Endothelial cell (in vitro differentiated cells): ENCODE measurements at regions not wholly inside any gene's neighbourhood (a gene's known extent, or its start where the extent isn't known, plus 50 kb on each side); places are given as distances from the start of the nearest gene placed in this dataset.

Experiments used
- DNase-seq: peaks from one replicate; pipeline ENCODE4 v3.0.0; 2021; ENCODE audit warnings: low spot score
- H3K27ac Mint-ChIP-seq: one replicate; pipeline ENCODE4 v1.8.0; 2021; ENCODE audit warnings: mixed read lengths, inconsistent platforms; ENCODE audit not compliant: unreplicated experiment
- H3K27me3 Mint-ChIP-seq: one replicate; pipeline ENCODE4 v1.8.0; 2021; ENCODE audit warnings: mild to moderate bottlenecking, moderate library complexity, mixed read lengths, inconsistent platforms; ENCODE audit not compliant: unreplicated experiment
- H3K36me3 Mint-ChIP-seq: one replicate; pipeline ENCODE4 v1.8.0; 2021; ENCODE audit warnings: mild to moderate bottlenecking, low read depth, mixed read lengths, inconsistent platforms; ENCODE audit not compliant: unreplicated experiment
- H3K4me1 Mint-ChIP-seq: one replicate; pipeline ENCODE4 v1.8.0; 2021; ENCODE audit warnings: mild to moderate bottlenecking, mixed read lengths, inconsistent platforms; ENCODE audit not compliant: unreplicated experiment
- H3K4me3 Mint-ChIP-seq: one replicate; pipeline ENCODE4 v1.8.0; 2021; ENCODE audit warnings: mild to moderate bottlenecking, mixed read lengths, inconsistent platforms; ENCODE audit not compliant: unreplicated experiment
- H3K9me3 Mint-ChIP-seq: one replicate; pipeline ENCODE4 v1.8.0; 2021; ENCODE audit warnings: mixed read lengths, inconsistent platforms; ENCODE audit not compliant: unreplicated experiment
- TF ChIP-seq, protein P1 (sequence below): fragments of 200-600 bp; sonication (generic); IDR thresholded peaks from one replicate; pipeline ENCODE4 v1.5.0; 2021; ENCODE audit warnings: antibody characterized with exemption; ENCODE audit not compliant: unreplicated experiment

DNA sequence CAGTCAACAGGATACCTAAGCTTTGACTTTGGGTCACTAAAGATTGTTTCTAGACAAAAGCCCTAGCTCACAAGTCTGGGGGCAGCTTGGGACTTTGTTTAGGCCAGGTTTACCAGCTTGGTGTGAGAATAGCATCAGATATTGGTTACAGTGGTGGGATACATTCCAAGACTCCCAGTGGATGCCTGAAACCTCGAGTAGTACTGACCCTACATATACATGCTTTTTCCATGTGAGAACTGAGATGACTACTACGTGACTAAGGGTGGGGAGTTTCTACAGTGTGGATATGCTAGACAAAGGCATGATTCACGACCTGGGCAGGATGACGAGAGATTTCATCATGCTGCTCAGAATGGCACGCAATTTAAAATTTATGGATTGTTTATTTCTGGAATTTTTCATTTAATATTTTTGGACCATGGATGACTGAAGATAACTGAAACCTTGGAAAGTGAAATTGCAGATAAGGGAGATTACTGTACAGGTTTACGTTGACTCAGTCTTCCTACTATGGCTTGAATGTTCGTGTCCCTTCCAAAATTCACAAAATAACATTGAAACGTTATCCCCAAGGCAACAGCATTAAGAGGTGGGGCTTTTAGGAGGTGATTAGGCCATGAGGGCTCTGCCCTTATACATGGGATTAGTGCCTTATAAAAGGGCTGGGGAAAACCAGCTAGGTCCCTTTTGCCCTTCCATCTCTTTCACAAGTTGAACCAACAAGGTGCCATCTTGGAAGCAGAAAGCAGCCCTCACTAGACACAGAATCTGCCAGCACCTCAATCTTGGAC is 50.2 kb upstream of the CTAGE1 start:
- Mint-ChIP-seq H3K27ac (no peak overlapping the region), H3K4me3 (no peak overlapping the region), H3K9me3 (no peaks in the 10 kb centered on the region), H3K36me3 (no peaks in the 10 kb centered on the region), H3K27me3 (peaks cover 1% of the 10 kb centered on the region), H3K4me1 (peaks cover 24% of the 10 kb centered on the region)
- TF ChIP-seq, protein P1, sequence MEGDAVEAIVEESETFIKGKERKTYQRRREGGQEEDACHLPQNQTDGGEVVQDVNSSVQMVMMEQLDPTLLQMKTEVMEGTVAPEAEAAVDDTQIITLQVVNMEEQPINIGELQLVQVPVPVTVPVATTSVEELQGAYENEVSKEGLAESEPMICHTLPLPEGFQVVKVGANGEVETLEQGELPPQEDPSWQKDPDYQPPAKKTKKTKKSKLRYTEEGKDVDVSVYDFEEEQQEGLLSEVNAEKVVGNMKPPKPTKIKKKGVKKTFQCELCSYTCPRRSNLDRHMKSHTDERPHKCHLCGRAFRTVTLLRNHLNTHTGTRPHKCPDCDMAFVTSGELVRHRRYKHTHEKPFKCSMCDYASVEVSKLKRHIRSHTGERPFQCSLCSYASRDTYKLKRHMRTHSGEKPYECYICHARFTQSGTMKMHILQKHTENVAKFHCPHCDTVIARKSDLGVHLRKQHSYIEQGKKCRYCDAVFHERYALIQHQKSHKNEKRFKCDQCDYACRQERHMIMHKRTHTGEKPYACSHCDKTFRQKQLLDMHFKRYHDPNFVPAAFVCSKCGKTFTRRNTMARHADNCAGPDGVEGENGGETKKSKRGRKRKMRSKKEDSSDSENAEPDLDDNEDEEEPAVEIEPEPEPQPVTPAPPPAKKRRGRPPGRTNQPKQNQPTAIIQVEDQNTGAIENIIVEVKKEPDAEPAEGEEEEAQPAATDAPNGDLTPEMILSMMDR, result no peak
- DNase-seq, result no peak

DNA sequence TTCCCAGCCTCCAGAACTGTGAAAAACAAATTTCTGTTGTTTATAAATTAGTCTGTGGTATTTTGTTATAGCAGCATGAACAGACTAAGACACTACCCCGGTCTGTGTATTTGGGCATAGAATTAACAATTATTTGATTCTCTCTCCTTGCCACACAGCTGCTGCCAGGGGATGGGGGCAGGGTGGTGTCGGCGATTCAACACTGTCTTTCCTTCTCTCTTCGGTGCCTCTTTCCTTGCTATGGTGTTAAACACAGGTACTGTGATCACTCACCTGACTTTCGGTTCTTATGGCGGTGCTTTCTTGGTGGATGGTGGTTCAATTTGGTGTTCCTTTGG is 50.8 kb upstream of the CTAGE1 start:
- Mint-ChIP-seq H3K36me3 (no peaks in the 10 kb centered on the region), H3K4me1 (peaks cover 24% of the 10 kb centered on the region), H3K27me3 (peaks cover 1% of the 10 kb centered on the region), H3K9me3 (no peaks in the 10 kb centered on the region), H3K4me3 (no peak overlapping the region), H3K27ac (no peak overlapping the region)
- TF ChIP-seq, protein P1, result no peak
- no peak for DNase-seq

DNA sequence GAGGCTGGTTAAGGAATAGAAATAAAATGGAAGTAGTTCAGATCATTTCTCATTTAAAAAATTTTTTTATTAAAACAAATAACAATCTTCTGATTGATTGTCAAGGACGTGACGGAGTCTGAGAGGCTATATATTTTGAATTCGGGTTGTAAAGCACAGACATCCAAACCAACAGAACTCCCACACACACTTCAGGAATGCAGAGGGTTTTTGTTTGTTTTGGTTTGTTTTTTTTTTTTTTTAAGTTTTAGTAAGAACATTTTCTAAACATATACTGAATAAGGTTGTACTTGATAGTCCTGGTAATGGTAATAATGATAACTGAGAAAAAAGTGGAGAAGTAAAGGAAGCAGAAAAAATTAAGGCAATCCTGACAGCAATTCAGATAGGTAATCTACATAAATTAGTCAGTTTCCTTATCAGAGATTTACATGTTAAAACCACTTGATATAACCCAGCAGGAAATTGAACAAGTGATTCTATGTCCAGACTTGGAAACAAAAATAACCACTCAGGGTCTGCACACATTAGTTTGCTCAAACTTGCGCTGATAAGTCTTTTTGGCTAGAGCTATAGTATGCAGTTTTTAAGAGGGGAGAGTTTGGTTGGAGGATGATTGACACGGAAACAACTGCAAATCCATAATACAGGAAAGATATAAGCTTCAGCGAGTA is 51.5 kb upstream of the CTAGE1 start:
- no peaks in the 10 kb centered on the region for H3K36me3 Mint-ChIP-seq
- no peak overlapping the region for H3K27ac Mint-ChIP-seq
- no peak overlapping the region for H3K4me3 Mint-ChIP-seq
- DNase-seq, result no peak
- no peaks in the 10 kb centered on the region for H3K9me3 Mint-ChIP-seq
- TF ChIP-seq, protein P1, result no peak
- peaks cover 24% of the 10 kb centered on the region for H3K4me1 Mint-ChIP-seq
- peaks cover 1% of the 10 kb centered on the region for H3K27me3 Mint-ChIP-seq

DNA sequence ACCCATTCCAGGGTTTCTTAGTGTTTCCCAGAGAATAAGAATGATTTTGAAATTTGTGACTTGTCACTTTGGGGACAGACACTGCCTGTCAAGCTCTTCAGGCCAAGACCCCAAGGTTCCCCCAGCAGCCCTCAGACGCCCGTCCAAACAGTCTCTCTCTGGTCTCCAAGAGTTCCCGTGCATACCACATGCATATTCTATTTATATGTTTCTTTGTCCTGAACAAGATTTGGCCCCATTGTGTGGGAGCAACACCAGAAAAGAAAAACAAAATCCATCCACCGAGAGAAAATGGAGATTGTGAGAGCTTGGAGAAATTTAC is 52.2 kb upstream of the CTAGE1 start:
- H3K36me3 Mint-ChIP-seq, result no peaks in the 10 kb centered on the region
- H3K9me3 Mint-ChIP-seq, result no peaks in the 10 kb centered on the region
- TF ChIP-seq, protein P1, result no peak
- DNase-seq, result no peak
- peaks cover 24% of the 10 kb centered on the region for H3K4me1 Mint-ChIP-seq
- peaks cover 1% of the 10 kb centered on the region for H3K27me3 Mint-ChIP-seq
- no peak overlapping the region for H3K4me3 Mint-ChIP-seq
- H3K27ac Mint-ChIP-seq, result no peak overlapping the region
